H1 (cell line): ENCODE measurements at regions not wholly inside any gene's neighbourhood (a gene's known extent, or its start where the extent isn't known, plus 50 kb on each side); places are given as distances from the start of the nearest gene placed in this dataset.

Source experiments
- EZH2 ChIP-seq: fragments of 200-600 bp; sonication (generic); IDR thresholded peaks from 2 replicates; pipeline ENCODE4 v1.7.1; 2012; ENCODE audit warnings: low read depth, mild to moderate bottlenecking, moderate library complexity, low read length, inconsistent platforms; ENCODE audit not compliant: severe bottlenecking
- JUND ChIP-seq: IDR thresholded peaks from 2 replicates; pipeline ENCODE4 v1.6.1; 2011; ENCODE audit warnings: mild to moderate bottlenecking, improper control_type of control experiment, low read length

- TF ChIP-seq EZH2 (no peak), JUND (no peak)
Observed at GRCh38 chr10:63069318-63069717, 63.8 kb upstream of the NRBF2 start (continued).
